Gastrocnemius medialis (tissue), 4 donors: ENCODE measurements at regions not wholly inside any gene's neighbourhood (a gene's known extent, or its start where the extent isn't known, plus 50 kb on each side); places are given as distances from the start of the nearest gene placed in this dataset.
"Not testable (repeated sequence)": the region's sequence is repeated elsewhere in the genome, so short reads cannot be mapped to it uniquely, and the experiment has no call there.

ENCODE experiments used
- ATAC-seq, 2 donors: fragments of 150-250 bp; one replicate each; pipeline ENCODE4 v1.9.1; 2016
- DNase-seq, 2 donors: peaks; one replicate each; pipeline ENCODE4 v3.0.0-alpha.2; 2019
- H3K27ac ChIP-seq, 4 donors: fragments of 200-600 bp; sonication (generic); 1 replicate in 1 of 4; 2 replicates in 3 of 4; pipeline ENCODE4 v1.5.1; 2016 to 2018; ENCODE audit warnings: mild to moderate bottlenecking in 2 of 4, moderate library complexity in 1 of 4
- H3K27me3 ChIP-seq, 3 donors: fragments of 200-600 bp; sonication (generic) in 2 of 3; 1 replicate in 1 of 3; 2 replicates in 2 of 3; pipeline versions ENCODE4 v1.5.1 to v1.6.0; 2016 to 2019; ENCODE audit warnings: mild to moderate bottlenecking in 1 of 3, moderate library complexity in 1 of 3
- H3K36me3 ChIP-seq, 2 donors: fragments of 200-600 bp; sonication (generic) in 1 of 2; one replicate each; pipeline ENCODE4 v1.5.1; 2017 to 2018
- H3K4me1 ChIP-seq, 2 donors: fragments of 200-600 bp; sonication (generic) in 1 of 2; one replicate each; pipeline ENCODE4 v1.5.1; 2016 to 2017; ENCODE audit warnings: mild to moderate bottlenecking in 2 of 2
- H3K4me3 ChIP-seq, 4 donors: fragments of 200-600 bp; sonication (generic) in 3 of 4; 1 replicate in 1 of 4; 2 replicates in 3 of 4; pipeline ENCODE4 v1.5.1; 2016 to 2019; ENCODE audit warnings: mild to moderate bottlenecking in 2 of 4
- H3K9me3 ChIP-seq, 3 donors: fragments of 200-600 bp; sonication (generic) in 2 of 3; 1 replicate in 1 of 3; 2 replicates in 2 of 3; pipeline ENCODE4 v1.5.1; 2016 to 2019
- POLR2A ChIP-seq, 2 donors: fragments of 450-650 bp; IDR thresholded peaks; one replicate each; pipeline ENCODE4 v1.6.1; 2017; ENCODE audit warnings: antibody characterized with exemption in 2 of 2, mild to moderate bottlenecking in 2 of 2, moderate library complexity in 2 of 2
- in situ Hi-C, 4 donors: fragments of 200-750 bp; cut with MboI; loops; one replicate each; pipeline versions ENCODE4 v1.15.0 to v1.8.0; 2017; ENCODE audit warnings: low sequenced_read_pairs in 4 of 4
- intact Hi-C: fragments of 100-400 bp; cut with DNase I; formaldehyde crosslinking; loops from one replicate; pipeline ENCODE4 v1.15.1; 2023; ENCODE audit warnings: low total_unique reads
- TF ChIP-seq, protein P1 (sequence below), 5 experiments: fragments of 450-650 bp in 3 of 5; fragments of 200-600 bp in 2 of 5; sonication (generic) in 2 of 5; IDR thresholded peaks in 4 of 5; conservative IDR thresholded peaks in 1 of 5; 1 replicate in 4 of 5; 2 replicates in 1 of 5; pipeline ENCODE4 v1.5.1; 2016 to 2019; ENCODE audit warnings: antibody characterized with exemption in 5 of 5, mild to moderate bottlenecking in 3 of 5, moderate library complexity in 3 of 5

DNA sequence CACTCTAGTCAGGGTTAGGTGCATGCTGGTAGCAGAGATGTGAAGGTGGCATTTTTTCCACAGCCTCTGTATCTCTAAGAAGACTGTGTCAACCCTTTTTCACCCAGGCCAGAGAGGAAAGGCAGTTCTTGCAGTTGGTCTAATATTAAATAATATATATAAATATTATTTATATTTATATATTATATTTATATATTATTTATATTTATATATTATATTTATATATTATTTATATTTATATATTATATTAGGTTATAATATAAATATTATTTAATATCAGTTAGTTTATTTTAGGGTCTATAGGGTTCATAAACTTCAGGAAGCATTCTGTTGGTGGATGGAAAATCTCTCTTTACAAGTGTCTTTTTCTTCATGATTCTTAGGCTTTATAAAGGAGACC is 218.6 kb upstream of the DMRTA1 start:
- no peaks in the 10 kb centered on the region for H3K27me3 ChIP-seq
- no peak for TF ChIP-seq POLR2A (IDR thresholded peaks at IDR 0.05)
- TF ChIP-seq, protein P1, sequence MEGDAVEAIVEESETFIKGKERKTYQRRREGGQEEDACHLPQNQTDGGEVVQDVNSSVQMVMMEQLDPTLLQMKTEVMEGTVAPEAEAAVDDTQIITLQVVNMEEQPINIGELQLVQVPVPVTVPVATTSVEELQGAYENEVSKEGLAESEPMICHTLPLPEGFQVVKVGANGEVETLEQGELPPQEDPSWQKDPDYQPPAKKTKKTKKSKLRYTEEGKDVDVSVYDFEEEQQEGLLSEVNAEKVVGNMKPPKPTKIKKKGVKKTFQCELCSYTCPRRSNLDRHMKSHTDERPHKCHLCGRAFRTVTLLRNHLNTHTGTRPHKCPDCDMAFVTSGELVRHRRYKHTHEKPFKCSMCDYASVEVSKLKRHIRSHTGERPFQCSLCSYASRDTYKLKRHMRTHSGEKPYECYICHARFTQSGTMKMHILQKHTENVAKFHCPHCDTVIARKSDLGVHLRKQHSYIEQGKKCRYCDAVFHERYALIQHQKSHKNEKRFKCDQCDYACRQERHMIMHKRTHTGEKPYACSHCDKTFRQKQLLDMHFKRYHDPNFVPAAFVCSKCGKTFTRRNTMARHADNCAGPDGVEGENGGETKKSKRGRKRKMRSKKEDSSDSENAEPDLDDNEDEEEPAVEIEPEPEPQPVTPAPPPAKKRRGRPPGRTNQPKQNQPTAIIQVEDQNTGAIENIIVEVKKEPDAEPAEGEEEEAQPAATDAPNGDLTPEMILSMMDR (IDR thresholded peaks at IDR 0.05 in 4 of 5, conservative IDR thresholded peaks at IDR 0.05 in 1 of 5), result no peak
- in situ Hi-C loops (loop anchor here in 3 of 4 donors (25.0 kb wide), 1 partner anchor 216 kb away; the partner anchor contains the start of gene CDKN2B (in 3 of the 3)), intact Hi-C loops (no loop called here)
- ATAC-seq (no peak), DNase-seq (no peak)
- no peaks in the 10 kb centered on the region for H3K4me1 ChIP-seq
- H3K9me3 ChIP-seq, result no peaks in the 10 kb centered on the region
- no peak overlapping the region for H3K27ac ChIP-seq
- no peaks in the 10 kb centered on the region for H3K36me3 ChIP-seq
- H3K4me3 ChIP-seq, result no peak overlapping the region

DNA sequence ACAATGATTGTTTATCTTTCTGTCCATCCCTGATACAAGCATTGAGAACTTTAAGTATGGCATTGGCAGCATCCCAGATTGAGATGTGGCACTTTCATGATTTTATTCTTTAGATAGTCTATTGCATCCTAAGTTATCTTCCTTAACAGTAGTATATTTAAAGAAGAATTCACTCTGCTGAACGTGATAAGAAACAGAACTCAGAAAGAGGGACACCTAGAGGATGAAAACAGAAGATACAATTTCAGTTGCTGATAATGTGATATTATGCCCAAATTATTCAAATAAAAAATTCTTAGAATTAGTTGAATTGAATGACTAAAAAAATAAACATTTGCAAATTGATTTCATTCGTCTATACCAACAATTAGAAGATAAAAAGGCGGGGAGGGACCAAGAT is 218.1 kb upstream of the DMRTA1 start:
- Histone ChIP-seq H3K27ac (no peak overlapping the region), H3K36me3 (no peaks in the 10 kb centered on the region), H3K9me3 (no peaks in the 10 kb centered on the region), H3K27me3 (no peaks in the 10 kb centered on the region), H3K4me1 (no peaks in the 10 kb centered on the region), H3K4me3 (no peak overlapping the region)
- TF ChIP-seq, protein P1 (IDR thresholded peaks at IDR 0.05 in 4 of 5, conservative IDR thresholded peaks at IDR 0.05 in 1 of 5), result no peak
- no peak for TF ChIP-seq POLR2A (IDR thresholded peaks at IDR 0.05)
- DNase-seq (no peak), ATAC-seq (no peak)
- intact Hi-C loops (no loop called here), in situ Hi-C loops (loop anchor here in 3 of 4 donors (25.0 kb wide), 1 partner anchor 216 kb away; the partner anchor contains the start of gene CDKN2B (in 3 of the 3))

DNA sequence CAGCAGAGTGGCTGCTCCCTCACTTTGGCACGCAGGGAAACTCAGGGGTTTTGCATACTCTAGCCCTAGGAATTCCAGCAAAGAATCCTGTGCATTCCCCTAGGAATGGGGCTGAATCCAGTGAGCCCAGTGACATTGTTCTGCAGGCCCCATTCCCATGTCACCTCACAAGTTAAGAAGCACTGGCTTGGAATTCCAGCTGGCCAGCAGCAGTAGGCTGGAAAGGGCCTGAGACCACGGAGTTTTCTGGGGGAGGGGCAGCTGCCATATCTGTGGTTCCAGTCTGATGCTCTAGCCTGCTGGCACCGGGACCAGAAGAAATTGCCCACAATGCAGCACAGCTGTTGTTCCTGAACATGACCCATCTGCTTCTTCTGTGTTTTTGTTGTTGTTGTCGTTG is 217.6 kb upstream of the DMRTA1 start:
- no peaks in the 10 kb centered on the region for H3K4me1 ChIP-seq
- H3K27me3 ChIP-seq, result no peaks in the 10 kb centered on the region
- in situ Hi-C loops, result loop anchor here in 3 of 4 donors (25.0 kb wide), 1 partner anchor 217 kb away; the partner anchor contains the start of gene CDKN2B (in 3 of the 3)

DNA sequence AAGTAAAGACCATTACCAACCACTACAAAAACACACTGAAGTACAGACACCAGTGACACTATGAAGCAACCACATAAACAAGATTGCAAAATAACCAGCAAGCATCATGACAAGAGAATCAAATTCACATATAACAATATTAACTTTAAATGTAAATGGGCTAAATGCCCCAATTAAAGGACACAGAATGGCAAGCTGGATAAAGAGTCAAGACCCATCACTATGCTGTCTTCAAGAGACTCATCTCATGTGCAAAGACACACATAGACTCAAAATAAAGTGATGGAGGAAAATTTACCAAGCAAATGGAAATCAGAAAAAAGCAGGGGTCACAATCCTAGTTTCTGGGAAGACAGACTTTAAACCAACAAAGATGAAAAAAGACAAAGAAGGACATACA is 215.3 kb upstream of the DMRTA1 start:
- H3K27ac ChIP-seq, H3K36me3 ChIP-seq, H3K4me3 ChIP-seq, ATAC-seq, DNase-seq, H3K4me1 ChIP-seq, H3K27me3 ChIP-seq, H3K9me3 ChIP-seq, intact Hi-C loops: not testable (repeated sequence)
- in situ Hi-C loops, result loop anchor here (10.0 to 25.0 kb wide), 2 partner anchors 219 to 417 kb away; partner anchors contain the start of gene CDKN2B (in 3 of the 4)

More for the DNA sequence above, 217.6 kb upstream of the DMRTA1 start:
- ATAC-seq (no peak), DNase-seq (no peak)
- TF ChIP-seq, protein P1 (IDR thresholded peaks at IDR 0.05 in 4 of 5, conservative IDR thresholded peaks at IDR 0.05 in 1 of 5), result no peak
- TF ChIP-seq POLR2A (IDR thresholded peaks at IDR 0.05), result no peak
- H3K36me3 ChIP-seq, result no peaks in the 10 kb centered on the region
- intact Hi-C loops, result no loop called here
- no peaks in the 10 kb centered on the region for H3K9me3 ChIP-seq
- no peak overlapping the region for H3K27ac ChIP-seq
- no peak overlapping the region for H3K4me3 ChIP-seq

DNA sequence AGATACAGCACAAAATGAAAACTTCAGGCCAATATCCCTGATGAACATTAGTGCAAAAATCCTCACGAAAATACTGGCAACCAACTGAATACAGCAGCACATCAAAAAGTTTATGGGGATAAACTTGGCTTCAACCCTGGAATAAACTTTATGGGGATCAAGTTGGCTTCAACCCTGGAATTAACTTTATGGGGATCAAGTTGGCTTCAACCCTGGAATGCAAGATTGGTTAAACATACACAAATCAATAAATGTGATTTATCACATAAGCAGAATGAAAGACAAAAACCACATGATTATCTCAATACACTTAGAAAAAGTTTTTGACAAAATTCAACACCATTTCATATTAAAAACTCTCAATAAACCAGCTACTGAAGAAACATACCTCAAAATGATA is 213.7 kb upstream of the DMRTA1 start:
- no peak for ATAC-seq
- H3K27me3 ChIP-seq, result no peaks in the 10 kb centered on the region
- DNase-seq, result no peak
- H3K36me3 ChIP-seq, result no peaks in the 10 kb centered on the region
- H3K27ac ChIP-seq, result no peak overlapping the region
- H3K9me3 ChIP-seq, result no peaks in the 10 kb centered on the region
- intact Hi-C loops, result no loop called here
- in situ Hi-C loops, result loop anchor here (10.0 to 25.0 kb wide), 2 partner anchors 221 to 418 kb away; partner anchors contain the start of gene CDKN2B (in 3 of the 4)
- TF ChIP-seq POLR2A (IDR thresholded peaks at IDR 0.05), result no peak
- TF ChIP-seq, protein P1 (IDR thresholded peaks at IDR 0.05 in 4 of 5, conservative IDR thresholded peaks at IDR 0.05 in 1 of 5), result no peak
- peaks cover 0 to under 1% of the 10 kb centered on the region in 2 donors for H3K4me1 ChIP-seq
- H3K4me3 ChIP-seq, result no peak overlapping the region
